IMR-90 (cell line): ENCODE measurements at regions not wholly inside any gene's neighbourhood (a gene's known extent, or its start where the extent isn't known, plus 50 kb on each side); places are given as distances from the start of the nearest gene placed in this dataset.
A peak's percentile ranks its signal among the peaks of the same experiment; 100 is the strongest.

Experiments
- ATAC-seq: fragments of 200-7000 bp; cut with Tn5 transposase; 2 replicates; pipeline ENCODE4 v1.9.1; 2020; ENCODE audit warnings: low read depth, mild to moderate bottlenecking, moderate library complexity
- BruUV-seq: library from RNA; stranded (reverse); fragments of 400-500 nt; replicated peaks from 2 replicates; lab custom pipeline; 2021; lab: Mats Ljungman, UMichigan
- CTCF ChIA-PET: fragments of 300-600 bp; formaldehyde crosslinking; extraction: SDS; loops from one replicate; lab custom pipeline; 2021; ENCODE audit warnings: antibody characterized with exemption; lab: Yijun Ruan, JAX
- POLR2A ChIA-PET: fragments of 300-600 bp; sonication (Branson Sonifier 250); formaldehyde crosslinking; loops from one replicate; lab custom pipeline; 2022; ENCODE audit warnings: antibody characterized with exemption; ENCODE audit not compliant: unreplicated experiment; lab: Charles Lee
- DNase-seq: peaks from one replicate; pipeline ENCODE4 v3.0.0; 2013
- H2AFZ ChIP-seq: replicated peaks from 2 replicates; pipeline ENCODE3; 2013; ENCODE audit warnings: low read length, mild to moderate bottlenecking; ENCODE audit not compliant: poor library complexity
- H2AK5ac ChIP-seq: 2 replicates; pipeline ENCODE4 v1.6.1; 2013; ENCODE audit warnings: low read depth, low read length, inconsistent platforms
- H2AK9ac ChIP-seq: replicated peaks from 2 replicates; pipeline ENCODE3; 2013; ENCODE audit warnings: mild to moderate bottlenecking, low read depth, low read length, moderate library complexity; ENCODE audit not compliant: poor library complexity
- H2BK120ac ChIP-seq: 2 replicates; pipeline ENCODE4 v1.6.1; 2013; ENCODE audit warnings: low read depth, low read length, inconsistent platforms
- H2BK15ac ChIP-seq: 3 replicates; pipeline ENCODE4 v1.6.1; 2013; ENCODE audit warnings: low read depth, low read length, inconsistent platforms
- H2BK20ac ChIP-seq: 2 replicates; pipeline ENCODE4 v1.6.1; 2013; ENCODE audit warnings: low read depth, mild to moderate bottlenecking, inconsistent platforms, low read length, moderate library complexity
- H2BK5ac ChIP-seq: 2 replicates; pipeline ENCODE4 v1.6.1; 2013; ENCODE audit warnings: mild to moderate bottlenecking, low read depth, low read length, inconsistent platforms; ENCODE audit not compliant: poor library complexity, severe bottlenecking
- H3K14ac ChIP-seq: replicated peaks from 2 replicates; pipeline ENCODE4 v1.6.1; 2013; ENCODE audit warnings: low read depth, low read length, inconsistent platforms
- H3K18ac ChIP-seq: 2 replicates; pipeline ENCODE4 v1.6.1; 2013; ENCODE audit warnings: low read depth, low read length, control low read depth
- H3K23ac ChIP-seq: 2 replicates; pipeline ENCODE4 v1.6.1; 2013; ENCODE audit warnings: low read depth, low read length, inconsistent platforms
- H3K27ac ChIP-seq: 2 replicates; pipeline ENCODE4 v1.5.1; 2013; ENCODE audit warnings: mild to moderate bottlenecking, control low read depth, low read length; ENCODE audit not compliant: insufficient read depth
- H3K27me3 ChIP-seq: 2 replicates; pipeline ENCODE4 v1.6.1; 2013; ENCODE audit warnings: low read length; ENCODE audit not compliant: control insufficient read depth, insufficient read depth
- H3K36me3 ChIP-seq: 2 replicates; pipeline ENCODE4 v1.6.1; 2013; ENCODE audit warnings: low read length, mixed read lengths; ENCODE audit not compliant: control insufficient read depth, insufficient read depth
- H3K4ac ChIP-seq: 2 replicates; pipeline ENCODE4 v1.6.1; 2013; ENCODE audit warnings: low read depth, low read length, inconsistent platforms
- H3K4me1 ChIP-seq: 2 replicates; pipeline ENCODE4 v1.6.1; 2013; ENCODE audit warnings: low read length, mixed read lengths; ENCODE audit not compliant: control insufficient read depth, insufficient read depth
- H3K4me2 ChIP-seq: 2 replicates; pipeline ENCODE4 v1.6.1; 2013; ENCODE audit warnings: low read depth, mild to moderate bottlenecking, control low read depth, low read length, moderate library complexity
- H3K4me3 ChIP-seq: 2 replicates; pipeline ENCODE4 v1.5.1; 2013; ENCODE audit warnings: low read depth, mild to moderate bottlenecking, control low read depth, low read length, moderate library complexity; ENCODE audit not compliant: insufficient read depth
- H3K56ac ChIP-seq: 2 replicates; pipeline ENCODE4 v1.6.1; 2013; ENCODE audit warnings: low read length, inconsistent platforms; ENCODE audit not compliant: insufficient read depth; ENCODE audit errors: extremely low read depth
- H3K79me1 ChIP-seq, 2 experiments: 2 replicates each; pipeline ENCODE4 v1.6.1; 2013; ENCODE audit warnings: low read length in 2 of 2, inconsistent platforms in 1 of 2, low read depth in 1 of 2
- H3K9ac ChIP-seq: 2 replicates; pipeline ENCODE4 v1.6.1; 2013; ENCODE audit warnings: low read depth, low read length, control low read depth
- H3K9me1 ChIP-seq: 2 replicates; pipeline ENCODE4 v1.6.1; 2013; ENCODE audit warnings: low read length, inconsistent platforms; ENCODE audit not compliant: insufficient read depth
- H3K9me3 ChIP-seq: 2 replicates; pipeline ENCODE4 v1.6.1; 2013; ENCODE audit warnings: low read length; ENCODE audit not compliant: control insufficient read depth, insufficient read depth
- H4K20me1 ChIP-seq: 2 replicates; pipeline ENCODE4 v1.6.1; 2013; ENCODE audit warnings: low read length, inconsistent platforms; ENCODE audit not compliant: insufficient read depth
- H4K5ac ChIP-seq: 2 replicates; pipeline ENCODE4 v1.6.1; 2013; ENCODE audit warnings: mild to moderate bottlenecking, low read depth, low read length, control low read depth
- H4K8ac ChIP-seq, 2 experiments: 2 replicates each; pipeline ENCODE4 v1.6.1; 2013; ENCODE audit warnings: low read depth in 2 of 2, low read length in 2 of 2, control low read depth in 1 of 2, inconsistent platforms in 1 of 2
- H4K91ac ChIP-seq: 2 replicates; pipeline ENCODE4 v1.6.1; 2013; ENCODE audit warnings: low read depth, low read length, inconsistent platforms; ENCODE audit not compliant: insufficient read depth
- CEBPB ChIP-seq: IDR thresholded peaks from 2 replicates; pipeline ENCODE4 v1.6.1; 2012; ENCODE audit warnings: low read depth, low read length, improper control_type of control experiment
- MAFK ChIP-seq: IDR thresholded peaks from 2 replicates; pipeline ENCODE4 v1.6.1; 2012; ENCODE audit warnings: low read depth, low read length, improper control_type of control experiment
- WGBS, 2 experiments: methylation state at CpG; one replicate each; pipeline versions ENCODE4 v1.1.5 to v1.1.7; 2013; ENCODE audit warnings: missing lambda C conversion rate in 2 of 2; ENCODE audit not compliant: insufficient read length in 1 of 2; ENCODE audit errors: extremely low coverage in 2 of 2; 5-methylcytosine and 5-hydroxymethylcytosine counted together
- dilution Hi-C: fragments of 300-500 bp; cut with HindIII; formaldehyde crosslinking; loops from one replicate; pipeline ENCODE4 v1.14.3; 2018; ENCODE audit warnings: low sequenced_read_pairs; ENCODE audit not compliant: unreplicated experiment
- in situ Hi-C: fragments of 300-500 bp; cut with MboI; formaldehyde crosslinking; loops from 3 replicates; pipeline ENCODE4 v1.14.3; 2019; ENCODE audit warnings: low sequenced_read_pairs, inconsistent platforms, mixed read lengths
- intact Hi-C: fragments of 100-400 bp; cut with micrococcal nuclease; formaldehyde crosslinking; loops from 2 replicates; pipeline ENCODE4 v1.10.0; 2022

DNA sequence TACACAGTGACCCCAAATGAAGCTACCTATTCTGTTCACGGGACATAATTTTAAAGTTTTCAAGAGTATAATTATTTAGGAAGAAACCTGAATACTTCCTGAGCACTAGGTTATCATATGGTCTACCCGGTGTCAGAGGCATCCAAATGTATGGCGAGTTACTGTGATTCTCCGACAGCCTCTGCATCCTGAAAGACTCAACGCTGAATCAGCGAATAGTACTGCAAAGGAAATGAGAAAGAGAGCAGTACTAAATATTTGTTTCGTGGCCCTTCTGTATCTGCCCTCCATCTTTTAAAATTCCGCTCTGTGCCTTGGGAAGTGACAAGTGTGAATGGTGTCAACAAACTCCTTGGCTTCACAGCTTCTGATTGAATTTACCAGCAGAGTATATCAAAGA is 358.0 kb upstream of the ZEB2 start:
- no peak overlapping the region for H2AFZ ChIP-seq
- H2BK15ac ChIP-seq, result no peak overlapping the region
- H2AK9ac ChIP-seq, result no peak overlapping the region
- no peak overlapping the region for H4K8ac ChIP-seq
- H3K4me1 ChIP-seq, result no peaks in the 10 kb centered on the region
- CTCF ChIA-PET, result no interaction called here
- H3K4me3 ChIP-seq, result no peak overlapping the region
- H4K91ac ChIP-seq, result no peak overlapping the region
- no peaks in the 10 kb centered on the region for H3K27me3 ChIP-seq
- H3K4ac ChIP-seq, result no peak overlapping the region
- no peak overlapping the region for H4K5ac ChIP-seq
- H3K9ac ChIP-seq, result no peak overlapping the region
- POLR2A ChIA-PET, result no interaction called here
- H3K4me2 ChIP-seq, result no peak overlapping the region
- H2BK5ac ChIP-seq, result no peak overlapping the region
- H3K9me3 ChIP-seq, result no peaks in the 10 kb centered on the region
- no peak overlapping the region for H3K14ac ChIP-seq
- intact Hi-C loops (no loop called here), dilution Hi-C loops (no loop called here), in situ Hi-C loops (no loop called here)
- H3K18ac ChIP-seq, result no peak overlapping the region
- H2BK120ac ChIP-seq, result no peak overlapping the region
- H3K36me3 ChIP-seq, result no peaks in the 10 kb centered on the region
- H4K20me1 ChIP-seq, result no peaks in the 10 kb centered on the region
- BruUV-seq, result no TSS peak
- H2AK5ac ChIP-seq, result no peak overlapping the region
- no peak for DNase-seq
- no peaks in the 10 kb centered on the region for H3K79me1 ChIP-seq
- ATAC-seq, result no peak
- 100% methylated on average over 3 of the region's 8 CpGs; no CpG with 5 or more reads in 1 of the 2 experiments for WGBS, 2 experiments
- no peaks in the 10 kb centered on the region for H3K9me1 ChIP-seq
- TF ChIP-seq CEBPB, result no peak
- peak; percentile 84 for TF ChIP-seq MAFK
- H3K23ac ChIP-seq, result no peak overlapping the region
- H3K27ac ChIP-seq, result no peak overlapping the region
- no peak overlapping the region for H3K56ac ChIP-seq
- no peak overlapping the region for H2BK20ac ChIP-seq
